Liver (tissue), 8 donors: ENCODE measurements at regions not wholly inside any gene's neighbourhood (a gene's known extent, or its start where the extent isn't known, plus 50 kb on each side); places are given as distances from the start of the nearest gene placed in this dataset.

Experiments
- DNase-seq: peaks from one replicate; pipeline ENCODE4 v3.0.0-alpha.2; 2017; ENCODE audit warnings: low spot score
- H3K27ac ChIP-seq, 2 donors: one replicate each; pipeline ENCODE4 v1.7.0; 2013; ENCODE audit warnings: inconsistent platforms in 2 of 2, low read length in 2 of 2, control low read depth in 1 of 2, low read depth in 1 of 2, mild to moderate bottlenecking in 1 of 2
- H3K27me3 ChIP-seq, 4 donors: one replicate each; pipeline versions ENCODE4 v1.6.1 to v1.7.0; 2013; ENCODE audit warnings: low read length in 3 of 4, inconsistent platforms in 1 of 4, mild to moderate bottlenecking in 1 of 4, moderate library complexity in 1 of 4; ENCODE audit not compliant: control insufficient read depth in 4 of 4, insufficient read depth in 4 of 4
- H3K36me3 ChIP-seq, 4 donors: one replicate each; pipeline versions ENCODE4 v1.6.1 to v1.7.0; 2013; ENCODE audit warnings: low read length in 3 of 4, mild to moderate bottlenecking in 3 of 4, low read depth in 1 of 4, moderate library complexity in 1 of 4; ENCODE audit not compliant: control insufficient read depth in 4 of 4, insufficient read depth in 3 of 4
- H3K4me1 ChIP-seq, 4 donors: one replicate each; pipeline versions ENCODE4 v1.6.1 to v1.7.0; 2013; ENCODE audit warnings: low read length in 3 of 4, mild to moderate bottlenecking in 3 of 4, moderate library complexity in 1 of 4; ENCODE audit not compliant: control insufficient read depth in 4 of 4, insufficient read depth in 4 of 4
- H3K4me3 ChIP-seq, 3 donors: one replicate each; pipeline versions ENCODE4 v1.6.1 to v1.7.0; 2013; ENCODE audit warnings: low read length in 3 of 3, control low read depth in 1 of 3, low read depth in 1 of 3, mild to moderate bottlenecking in 1 of 3
- H3K9ac ChIP-seq, 2 donors: one replicate each; pipeline ENCODE4 v1.7.0; 2013; ENCODE audit warnings: low read length in 2 of 2, mild to moderate bottlenecking in 2 of 2, moderate library complexity in 2 of 2, control low read depth in 1 of 2, low read depth in 1 of 2
- H3K9me3 ChIP-seq, 4 donors: one replicate each; pipeline versions ENCODE4 v1.6.1 to v1.7.0; 2013; ENCODE audit warnings: low read length in 3 of 4; ENCODE audit not compliant: control insufficient read depth in 4 of 4
- ATF3 ChIP-seq: IDR thresholded peaks from 2 replicates; pipeline ENCODE4 v1.6.1; 2016; ENCODE audit warnings: antibody characterized with exemption
- CTCF ChIP-seq: fragments of 150-350 bp; IDR thresholded peaks from 2 replicates; pipeline ENCODE4 v1.5.1; 2017; ENCODE audit warnings: improper control_type of control experiment, low read depth, low read length; ENCODE audit not compliant: missing input control
- EGR1 ChIP-seq, 2 donors: IDR thresholded peaks; 2 replicates each; pipeline ENCODE4 v1.6.1; 2016 to 2018; ENCODE audit warnings: antibody characterized with exemption in 2 of 2, low read depth in 2 of 2
- FOXA1 ChIP-seq: IDR thresholded peaks from 2 replicates; pipeline ENCODE4 v1.6.1; 2016; ENCODE audit warnings: antibody characterized with exemption
- FOXA2 ChIP-seq: IDR thresholded peaks from 2 replicates; pipeline ENCODE4 v1.6.1; 2016; ENCODE audit warnings: antibody characterized with exemption
- GABPA ChIP-seq, 2 donors: IDR thresholded peaks in 1 of 2; conservative IDR thresholded peaks in 1 of 2; 2 replicates each; pipeline ENCODE4 v1.6.1; 2016; ENCODE audit warnings: antibody characterized with exemption in 2 of 2, mild to moderate bottlenecking in 1 of 2, moderate library complexity in 1 of 2
- HNF4A ChIP-seq, 2 donors: conservative IDR thresholded peaks; 2 replicates each; pipeline ENCODE4 v1.6.1; 2016; ENCODE audit warnings: antibody characterized with exemption in 2 of 2, mild to moderate bottlenecking in 2 of 2
- HNF4G ChIP-seq: IDR thresholded peaks from 2 replicates; pipeline ENCODE4 v1.6.1; 2016; ENCODE audit warnings: antibody characterized with exemption
- JUND ChIP-seq, 2 donors: IDR thresholded peaks; 2 replicates each; pipeline ENCODE4 v1.6.1; 2016; ENCODE audit warnings: antibody characterized with exemption in 2 of 2
- MAX ChIP-seq: IDR thresholded peaks from 2 replicates; pipeline ENCODE4 v1.6.1; 2016; ENCODE audit warnings: antibody characterized with exemption
- NR2F2 ChIP-seq: IDR thresholded peaks from 2 replicates; pipeline ENCODE4 v1.6.1; 2016; ENCODE audit warnings: antibody characterized with exemption
- RAD21 ChIP-seq, 2 donors: IDR thresholded peaks; 2 replicates each; pipeline ENCODE4 v1.6.1; 2016; ENCODE audit warnings: antibody characterized with exemption in 2 of 2, mild to moderate bottlenecking in 2 of 2
- REST ChIP-seq: IDR thresholded peaks from 2 replicates; pipeline ENCODE4 v1.6.1; 2016; ENCODE audit warnings: antibody characterized with exemption, mild to moderate bottlenecking
- RXRA ChIP-seq, 2 donors: IDR thresholded peaks; 2 replicates each; pipeline ENCODE4 v1.6.1; 2017 to 2018; ENCODE audit warnings: antibody characterized with exemption in 2 of 2, mild to moderate bottlenecking in 1 of 2
- SP1 ChIP-seq: IDR thresholded peaks from 2 replicates; pipeline ENCODE4 v1.6.1; 2018; ENCODE audit warnings: antibody characterized with exemption, mild to moderate bottlenecking
- TAF1 ChIP-seq: conservative IDR thresholded peaks from 2 replicates; pipeline ENCODE4 v1.6.1; 2016; ENCODE audit warnings: antibody characterized with exemption, mild to moderate bottlenecking
- YY1 ChIP-seq: IDR thresholded peaks from 2 replicates; pipeline ENCODE4 v1.6.1; 2016; ENCODE audit warnings: antibody characterized with exemption, mild to moderate bottlenecking
- ZBTB33 ChIP-seq: IDR thresholded peaks from 2 replicates; pipeline ENCODE4 v1.6.1; 2016; ENCODE audit warnings: antibody characterized with exemption
- WGBS: extraction: QIAGEN DNeasy Blood & Tissue Kit; methylation state at CpG from one replicate; pipeline ENCODE4 v1.1.7; 2013; 5-methylcytosine and 5-hydroxymethylcytosine counted together
- donor health status: healthy.
- donor health status: healthy.
- donor health status: healthy.
- donor health status: healthy.
- donor health status: healthy.

- no peak for TF ChIP-seq CTCF
These were observed 90.0 kb upstream of the SLC6A6 start (continued) for GRCh38 chr3:14312375-14312774.

- Histone ChIP-seq H3K4me3 (no peak overlapping the region), H3K4me1 (no peaks in the 10 kb centered on the region), H3K9ac (no peak overlapping the region), H3K27me3 (peaks cover 0 to 3% (median 0%) of the 10 kb centered on the region in 4 donors), H3K27ac (no peak overlapping the region), H3K36me3 (no peaks in the 10 kb centered on the region), H3K9me3 (peaks cover 0 to 3% (median 0%) of the 10 kb centered on the region in 4 donors)
- WGBS: 72% methylated on average over 6 of the region's 6 CpGs
- no peak for DNase-seq
- no peak for TF ChIP-seq SP1
- no peak for TF ChIP-seq RXRA (IDR thresholded peaks at IDR 0.05)
- TF ChIP-seq FOXA2: no peak
- no peak for TF ChIP-seq MAX
- TF ChIP-seq ATF3: no peak
- no peak for TF ChIP-seq GABPA (IDR thresholded peaks at IDR 0.05 in 1 of 2, conservative IDR thresholded peaks at IDR 0.05 in 1 of 2)
- no peak for TF ChIP-seq ZBTB33
- TF ChIP-seq NR2F2: no peak
These were observed 85.3 kb upstream of the SLC6A6 start for GRCh38 chr3:14317057-14317553.

- no peak for DNase-seq
- Histone ChIP-seq H3K27ac (no peak overlapping the region), H3K4me3 (no peak overlapping the region), H3K36me3 (no peaks in the 10 kb centered on the region), H3K27me3 (peaks cover 0 to 3% (median 0%) of the 10 kb centered on the region in 4 donors), H3K9me3 (peaks cover 0 to 3% (median 0%) of the 10 kb centered on the region in 4 donors), H3K4me1 (no peaks in the 10 kb centered on the region), H3K9ac (no peak overlapping the region)
- 79% methylated on average over 3 of the region's 3 CpGs for WGBS
- TF ChIP-seq RAD21 (IDR thresholded peaks at IDR 0.05): no peak
- no peak for TF ChIP-seq REST
- no peak for TF ChIP-seq CTCF
- no peak for TF ChIP-seq HNF4A (conservative IDR thresholded peaks at IDR 0.05)
- no peak for TF ChIP-seq TAF1
- TF ChIP-seq EGR1 (IDR thresholded peaks at IDR 0.05; ENCODE audit: low read depth in 2 of 2): no peak
- TF ChIP-seq RXRA (IDR thresholded peaks at IDR 0.05): no peak
- TF ChIP-seq JUND (IDR thresholded peaks at IDR 0.05): no peak
- no peak for TF ChIP-seq ZBTB33
- TF ChIP-seq FOXA1: no peak
- no peak for TF ChIP-seq YY1
- no peak for TF ChIP-seq GABPA (IDR thresholded peaks at IDR 0.05 in 1 of 2, conservative IDR thresholded peaks at IDR 0.05 in 1 of 2)
- no peak for TF ChIP-seq MAX
- TF ChIP-seq HNF4G: no peak
- no peak for TF ChIP-seq SP1
These were observed 83.8 kb upstream of the SLC6A6 start for GRCh38 chr3:14318646-14319045.
